HG03565 (cell line): ENCODE measurements at regions not wholly inside any gene's neighbourhood (a gene's known extent, or its start where the extent isn't known, plus 50 kb on each side); places are given as distances from the start of the nearest gene placed in this dataset.

Experiments
- ATAC-seq: cut with Tn5 transposase; IDR thresholded peaks from one replicate; pipeline ENCODE4 v1.9.1; 2021; ENCODE audit warnings: mild to moderate bottlenecking, moderate library complexity; ENCODE audit not compliant: unreplicated experiment

DNA sequence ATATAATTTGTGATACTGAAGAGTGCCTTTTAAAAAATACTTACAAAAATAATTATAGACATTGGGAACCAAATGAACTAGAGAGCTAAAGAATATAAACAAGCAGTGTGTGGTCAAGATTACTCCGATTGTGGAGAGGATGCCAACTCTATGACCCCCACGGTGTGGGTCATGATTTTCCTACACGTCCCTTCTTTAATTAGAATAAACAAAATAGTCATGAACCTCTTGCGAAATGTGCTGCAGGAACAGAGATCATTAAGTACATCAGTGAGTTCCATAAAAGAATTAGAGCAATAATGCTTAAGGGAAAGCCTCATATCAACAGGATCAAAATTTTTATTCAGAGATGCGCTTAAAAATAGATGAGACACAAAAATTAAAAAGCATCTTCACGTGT is 476.6 kb upstream of the ROBO1 start:
- ATAC-seq = no peak

DNA sequence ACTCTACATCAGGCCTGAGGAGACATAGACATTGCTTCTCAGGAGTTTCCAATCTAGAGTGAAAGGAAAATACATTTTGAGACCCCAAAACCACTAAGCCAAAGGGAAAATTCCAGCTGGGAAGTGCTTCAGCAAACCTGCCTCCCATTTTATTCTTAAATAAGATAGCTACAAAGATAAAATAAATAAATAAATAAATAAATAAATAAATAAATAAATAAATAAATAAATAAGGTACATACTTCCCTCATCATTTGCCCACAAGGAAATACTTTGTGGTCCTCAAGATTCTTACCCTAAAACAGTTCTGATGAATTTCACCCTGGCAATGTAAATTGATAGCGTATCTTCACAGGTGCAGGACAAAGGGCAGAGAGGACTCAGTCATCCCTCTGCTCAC is 474.0 kb upstream of the ROBO1 start:
- no peak for ATAC-seq

DNA sequence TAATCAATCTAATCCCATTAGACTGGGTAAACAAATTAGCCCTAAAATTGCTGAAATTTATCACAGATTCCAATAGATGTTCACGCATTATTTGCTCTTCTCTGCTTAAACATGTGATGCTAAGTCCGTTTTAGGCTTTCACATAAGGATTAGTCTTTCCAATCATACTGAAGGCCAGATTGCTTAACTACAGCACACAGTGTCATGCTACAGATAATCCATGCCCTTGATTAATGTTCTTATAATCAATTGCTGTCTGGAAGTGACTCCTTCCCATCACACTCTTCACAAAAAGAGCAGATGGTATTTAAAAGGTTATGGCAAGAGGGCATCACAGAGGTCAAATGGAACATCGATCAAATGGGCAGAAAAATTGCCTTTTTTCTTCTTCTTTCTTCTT is 471.5 kb upstream of the ROBO1 start:
- ATAC-seq = no peak

DNA sequence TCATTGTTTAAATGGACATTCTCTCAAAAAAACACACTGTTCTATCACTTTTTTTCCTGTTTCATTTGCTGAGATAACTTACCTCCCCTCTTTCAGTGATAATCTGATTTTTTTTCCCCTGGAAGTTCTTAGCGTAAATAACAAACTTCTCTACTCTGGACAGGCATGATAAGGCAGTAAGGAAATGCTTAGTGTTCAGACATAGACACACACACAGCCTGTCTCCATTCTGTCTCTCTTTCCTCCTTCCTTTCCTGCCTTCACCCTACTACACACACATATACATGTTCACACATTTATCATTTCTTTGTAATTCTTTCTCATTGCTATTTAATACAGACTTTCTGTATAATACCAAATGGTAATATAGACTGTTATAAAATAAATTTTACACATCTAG is 470.8 kb upstream of the ROBO1 start:
- ATAC-seq = no peak

DNA sequence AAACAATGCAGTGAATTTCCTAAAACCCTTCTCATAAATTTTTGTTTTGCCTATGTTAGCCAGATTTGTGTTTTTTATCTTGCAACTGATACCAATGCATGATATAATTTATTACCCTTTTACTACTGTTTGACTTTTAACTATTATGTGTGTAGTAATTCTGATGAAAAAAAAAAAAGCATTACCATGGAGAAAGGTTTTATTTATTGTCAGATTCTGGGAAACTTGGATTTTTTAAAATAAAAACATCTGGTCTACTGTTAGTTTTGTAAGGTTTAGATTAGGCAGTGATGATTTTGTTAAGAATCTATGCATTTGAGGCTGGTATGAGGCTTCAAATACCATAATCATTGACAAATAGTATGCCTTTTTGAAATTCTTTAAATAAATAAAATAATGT is 470.4 kb upstream of the ROBO1 start:
- no peak for ATAC-seq

DNA sequence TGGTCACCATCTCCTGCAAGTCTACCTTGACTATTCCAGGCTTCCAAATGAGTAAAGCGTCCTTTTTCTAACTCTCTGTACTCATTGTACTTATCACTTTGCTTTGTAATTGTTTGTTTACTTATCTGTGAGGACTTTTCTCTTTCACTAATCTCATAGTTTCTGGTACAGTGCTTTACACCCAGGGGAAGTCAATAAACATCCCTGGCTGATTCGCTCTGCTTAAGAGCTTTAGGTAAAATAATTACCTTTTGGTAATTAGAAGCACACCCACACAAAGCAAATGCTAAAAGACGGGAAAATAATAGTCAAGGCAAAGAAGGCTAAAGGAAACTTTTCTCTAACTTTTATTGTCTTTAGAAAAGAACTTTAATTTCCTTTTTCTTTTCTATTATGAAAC is 466.9 kb upstream of the ROBO1 start:
- no peak for ATAC-seq

DNA sequence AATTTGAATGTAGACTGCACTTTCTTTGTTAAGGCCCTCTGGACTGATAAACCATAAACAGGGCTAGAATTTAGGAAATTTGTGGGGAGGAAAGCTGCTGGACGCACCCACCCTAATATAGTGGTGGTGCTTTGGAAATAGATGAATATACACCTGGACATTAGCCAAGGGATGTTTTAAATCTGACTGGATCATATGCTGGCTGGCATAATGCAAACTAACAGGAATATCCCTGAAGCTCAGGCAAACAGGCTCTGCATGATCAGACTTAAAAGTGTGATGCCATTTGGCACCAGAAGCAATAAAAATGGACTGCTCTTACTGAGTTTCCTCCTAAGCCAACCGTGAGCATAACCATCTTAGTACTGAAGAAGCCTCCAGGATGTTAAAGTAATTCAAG is 465.8 kb upstream of the ROBO1 start:
- no peak for ATAC-seq

DNA sequence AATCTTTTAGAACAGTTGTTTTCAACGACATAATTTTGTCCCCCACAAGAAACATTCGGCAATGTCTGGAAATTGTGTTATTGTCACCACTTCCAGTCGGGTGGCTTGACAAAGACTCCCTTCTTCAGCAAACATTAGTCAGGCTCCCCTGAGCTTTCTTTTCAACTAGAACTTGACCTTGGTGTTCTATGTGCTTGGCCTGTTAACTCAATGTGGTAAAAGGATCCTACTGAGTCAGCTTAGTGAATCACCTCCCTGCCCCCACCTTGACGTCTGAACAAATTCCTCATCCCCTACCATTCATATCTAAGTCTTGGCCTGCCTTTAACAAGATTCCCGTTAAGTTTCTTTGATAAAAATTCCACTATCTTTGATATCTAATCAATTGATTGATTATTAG is 465.0 kb upstream of the ROBO1 start:
- ATAC-seq = no peak

DNA sequence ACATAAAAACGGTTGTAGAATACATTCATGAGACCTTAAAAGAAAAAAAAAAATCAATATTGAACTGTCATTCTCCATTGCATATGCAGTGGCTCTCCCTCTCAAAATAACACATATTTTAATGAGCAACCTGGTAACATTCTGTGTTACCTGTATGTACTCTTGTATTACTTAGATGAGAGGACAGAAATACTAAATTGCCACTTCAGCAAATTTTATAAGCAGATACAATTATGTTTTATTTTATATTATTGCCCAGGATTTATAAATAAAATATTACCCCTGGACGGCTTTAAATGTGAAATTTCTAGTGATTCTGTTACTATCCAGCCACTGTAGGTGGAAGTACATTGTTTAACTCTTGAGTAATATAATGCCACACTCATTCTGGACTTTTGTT is 463.2 kb upstream of the ROBO1 start:
- ATAC-seq = no peak

DNA sequence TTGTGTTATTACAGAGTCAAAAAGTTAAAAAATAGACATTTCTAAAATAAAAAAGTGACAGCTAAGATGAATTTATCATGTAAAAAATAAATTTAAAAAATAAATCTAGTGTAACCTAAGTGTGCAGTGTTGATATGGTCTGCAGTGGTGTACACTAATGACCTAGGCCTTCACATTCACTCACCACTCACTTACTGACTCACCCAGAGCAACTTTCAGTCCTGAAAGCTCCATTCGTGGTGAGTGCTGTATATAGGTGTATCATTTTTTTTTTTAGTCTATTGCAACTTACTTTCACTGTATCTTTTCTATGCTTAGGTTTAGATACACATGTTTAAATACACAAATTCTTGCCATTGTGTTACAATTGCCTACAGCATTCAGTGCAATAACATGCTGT is 459.4 kb upstream of the ROBO1 start:
- no peak for ATAC-seq

DNA sequence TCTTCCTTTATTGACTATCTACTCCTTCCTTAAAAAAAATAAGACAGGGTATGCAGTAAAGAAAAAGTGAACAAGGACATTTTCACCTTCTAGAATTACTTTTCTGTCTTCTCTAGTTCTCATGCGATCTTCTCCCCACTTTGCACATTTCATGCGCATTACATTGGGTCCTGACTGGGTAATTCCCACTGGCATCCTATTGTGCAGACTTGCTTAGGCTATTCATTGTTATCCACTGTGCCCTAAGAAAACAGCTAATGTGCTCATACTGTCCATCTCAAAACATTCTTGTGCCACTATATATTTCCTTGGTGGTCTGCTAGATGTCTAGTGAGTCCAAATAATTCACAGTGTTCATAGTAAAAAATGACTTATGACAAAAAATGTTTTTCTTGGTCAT is 447.4 kb upstream of the ROBO1 start:
- no peak for ATAC-seq

DNA sequence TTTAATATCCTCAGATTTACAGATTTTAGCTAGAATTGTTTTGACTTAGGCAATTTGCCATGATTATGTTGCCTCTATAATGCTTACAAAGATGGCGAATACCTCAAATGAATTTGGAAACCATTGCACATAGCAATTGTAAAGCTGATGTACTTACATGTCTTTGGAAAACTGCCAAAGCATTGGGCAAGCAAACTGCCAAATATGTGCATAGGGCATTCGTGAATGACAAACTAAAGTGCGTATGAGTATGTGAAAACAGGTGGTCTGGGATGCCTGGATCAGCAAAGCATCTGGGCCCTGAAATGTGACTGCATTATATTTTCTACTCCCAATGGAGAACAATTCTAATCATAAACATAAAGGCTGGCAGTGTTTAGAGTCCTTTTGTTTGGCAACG is 445.3 kb upstream of the ROBO1 start:
- no peak for ATAC-seq

DNA sequence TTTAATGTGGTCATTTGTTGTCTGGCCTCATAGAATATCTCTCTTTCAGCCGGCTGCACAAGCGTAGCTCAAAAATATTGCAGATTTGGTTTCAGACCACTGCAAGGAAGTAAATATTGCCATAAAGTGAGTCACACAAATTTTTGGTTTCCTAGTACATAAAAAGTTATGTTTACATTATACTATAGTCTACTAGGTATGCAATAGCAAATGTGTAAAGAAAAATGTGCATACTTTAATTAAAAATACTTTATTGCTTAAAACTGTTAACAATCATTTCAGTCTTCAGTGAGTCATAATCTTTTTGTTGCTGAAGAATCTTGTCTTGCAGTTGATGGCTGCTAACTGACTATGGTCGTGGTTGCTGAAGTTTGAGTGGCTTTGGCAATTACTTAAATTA is 425.1 kb upstream of the ROBO1 start:
- ATAC-seq = no peak

DNA sequence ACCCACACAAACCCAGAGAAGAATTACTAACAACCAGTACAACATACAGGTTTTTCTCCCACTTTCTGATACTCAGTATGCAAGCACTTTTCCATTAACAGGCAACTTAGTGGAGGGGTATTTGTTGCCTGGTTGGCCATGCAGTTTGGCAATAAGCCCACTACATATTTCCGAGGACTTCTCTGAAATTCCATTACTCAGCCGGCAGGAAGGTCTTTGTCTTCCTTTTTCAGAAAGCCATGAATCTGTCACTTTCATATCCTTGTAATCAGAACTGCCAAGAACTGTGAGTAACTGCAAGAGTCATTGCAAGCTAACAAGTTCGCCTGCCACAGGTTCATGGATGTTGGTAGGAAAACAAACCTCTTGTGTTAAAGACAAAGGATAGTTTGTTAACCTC is 422.3 kb upstream of the ROBO1 start:
- no peak for ATAC-seq

DNA sequence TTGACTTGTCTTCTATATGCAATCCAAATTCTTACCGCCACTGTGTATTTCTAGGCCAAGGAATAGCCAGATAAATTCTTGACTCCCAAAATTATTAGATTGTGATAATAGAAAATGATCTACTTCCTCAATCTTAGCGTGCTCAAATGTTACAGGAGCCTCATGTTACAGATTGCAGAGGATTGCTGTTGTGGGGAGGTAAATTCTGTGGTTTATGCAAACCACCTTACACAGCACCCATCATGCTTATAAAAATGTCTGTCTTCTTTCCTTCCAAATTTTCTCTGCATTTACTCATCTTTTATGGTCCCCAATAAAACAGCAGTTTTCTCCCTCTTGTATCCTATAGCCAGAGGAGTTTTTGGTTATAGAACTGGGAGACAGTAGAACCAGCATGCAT is 420.2 kb upstream of the ROBO1 start:
- ATAC-seq = no peak

DNA sequence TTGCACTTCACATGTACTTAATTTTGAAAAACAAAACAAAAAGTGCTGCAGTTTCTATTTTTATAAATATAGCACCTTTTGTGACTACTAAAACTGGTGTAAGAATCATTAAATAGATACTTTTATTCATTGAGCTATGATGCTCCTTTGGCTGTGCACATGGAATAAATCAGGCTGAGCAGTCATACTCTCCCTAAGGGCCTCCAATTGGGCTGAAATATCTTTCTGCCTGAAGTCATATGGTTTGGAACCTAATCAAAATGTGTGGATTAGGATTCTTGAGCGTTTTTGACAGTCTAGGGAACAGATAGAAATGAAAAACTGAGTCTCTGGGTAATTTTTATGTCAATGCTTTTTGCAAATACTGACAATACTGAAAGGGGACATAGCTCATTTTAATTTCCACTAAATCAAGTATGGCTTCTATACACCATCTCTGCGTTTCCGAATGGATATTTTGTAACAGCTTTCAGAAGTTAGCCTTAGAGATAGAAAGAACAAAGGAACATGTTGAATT is 392.2 kb upstream of the ROBO1 start:
- no peak for ATAC-seq

DNA sequence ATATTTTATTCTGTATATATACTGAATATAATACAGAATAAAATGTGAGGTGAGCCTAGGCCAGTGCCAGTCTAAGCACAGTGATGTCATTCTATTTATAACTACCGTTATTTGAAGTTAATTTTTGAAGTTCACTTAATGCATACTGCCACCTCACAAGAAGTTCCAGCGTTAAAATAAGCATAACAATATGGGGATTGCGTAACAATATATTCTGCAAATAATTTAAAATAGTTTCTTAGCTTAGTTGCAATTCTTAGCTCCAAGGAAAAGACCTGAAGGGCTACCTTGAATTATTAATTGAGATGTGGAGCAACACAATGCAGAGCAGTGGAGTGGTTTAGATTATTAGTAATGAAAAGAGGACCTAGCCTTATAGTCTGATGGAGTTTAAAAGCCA is 390.5 kb upstream of the ROBO1 start:
- ATAC-seq = no peak

DNA sequence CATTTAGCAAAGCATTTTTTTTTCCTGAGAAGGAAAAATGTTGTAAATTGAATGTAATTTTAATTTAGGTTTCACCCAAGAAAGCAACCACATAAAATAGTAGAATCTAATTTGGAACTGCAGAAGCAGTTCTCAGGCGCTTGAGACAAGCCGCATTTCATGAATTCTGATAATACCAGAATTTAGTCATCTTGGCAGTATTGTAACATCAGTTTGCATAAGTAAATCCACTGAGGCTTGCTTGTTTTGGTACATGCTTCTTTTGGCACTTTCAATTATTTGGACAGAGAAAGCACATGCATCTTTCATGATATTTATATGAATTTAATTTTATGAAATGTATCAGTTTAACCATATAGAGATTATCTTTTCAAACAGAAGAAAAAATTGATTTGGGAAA is 389.7 kb upstream of the ROBO1 start:
- no peak for ATAC-seq

DNA sequence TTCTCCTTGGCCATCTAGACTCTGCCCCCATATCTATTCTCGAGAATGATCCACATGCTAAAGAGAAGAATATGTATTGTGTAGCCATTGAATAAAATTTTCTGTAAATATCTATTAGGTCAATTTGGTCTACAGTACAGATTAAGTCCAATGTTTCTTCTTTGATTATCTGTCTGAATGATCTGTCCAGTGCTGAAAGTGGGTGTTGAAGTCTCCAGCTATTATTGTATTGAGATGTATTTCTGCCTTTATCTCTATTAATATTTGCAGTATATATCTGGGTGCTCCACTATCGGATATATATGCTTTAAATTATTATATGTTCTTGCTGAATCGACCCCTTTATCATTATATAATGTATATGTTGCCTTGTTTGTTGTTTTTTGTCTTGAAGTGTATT is 384.9 kb upstream of the ROBO1 start:
- no peak for ATAC-seq

DNA sequence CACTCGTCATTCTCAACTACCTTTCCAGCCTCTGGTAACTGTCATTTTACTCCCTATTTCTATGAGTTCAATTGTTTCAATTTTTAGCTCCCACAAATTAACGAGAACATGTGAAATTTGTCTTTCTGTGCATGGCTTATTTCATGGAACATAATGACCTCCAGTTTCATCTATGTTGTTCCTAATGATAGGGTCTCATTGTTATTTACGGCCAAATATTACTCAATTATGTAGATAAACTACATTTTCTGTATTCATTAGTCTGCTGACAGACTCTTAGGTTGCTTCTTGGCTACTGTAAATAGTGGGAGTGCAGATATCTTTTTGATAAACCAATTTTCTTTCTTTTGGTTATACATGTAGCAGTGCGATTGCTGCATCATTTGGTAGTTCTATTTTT is 374.9 kb upstream of the ROBO1 start:
- ATAC-seq = no peak

DNA sequence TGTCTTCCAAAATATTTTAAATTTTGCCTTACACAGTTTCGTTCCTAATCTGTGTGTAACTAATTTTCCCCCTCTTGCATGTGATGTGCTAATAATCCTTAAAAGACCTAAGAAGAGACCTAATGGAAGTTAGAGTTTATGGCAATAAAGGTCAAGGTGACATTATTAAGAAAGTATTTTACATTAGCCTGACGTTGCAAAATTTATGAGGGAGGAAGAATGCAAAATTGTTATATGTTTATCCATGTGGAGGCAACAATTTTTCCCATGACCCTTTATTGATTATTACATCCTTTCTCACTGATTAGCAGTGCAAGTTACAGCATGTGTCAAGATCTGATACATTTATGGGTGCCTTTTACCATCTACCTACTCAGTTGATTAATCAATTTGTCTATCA is 373.8 kb upstream of the ROBO1 start:
- ATAC-seq = no peak

DNA sequence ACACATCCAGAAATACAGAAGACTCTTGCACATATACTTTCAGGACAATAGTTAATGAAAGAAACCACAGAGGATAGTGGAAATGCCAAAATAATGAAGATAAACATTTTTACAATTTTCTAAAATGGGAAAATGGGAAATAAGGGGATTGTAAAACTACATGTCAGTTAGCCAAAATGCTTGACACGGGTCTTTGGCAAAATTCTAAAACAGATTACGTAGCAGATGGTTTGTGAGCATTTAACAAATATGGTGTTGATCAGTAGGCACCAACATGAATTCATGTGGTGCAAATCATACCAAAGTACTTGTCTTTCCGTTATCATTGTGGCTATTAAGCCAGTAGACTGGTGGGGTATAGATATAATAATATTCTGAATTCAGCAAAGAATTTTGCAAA is 348.5 kb upstream of the ROBO1 start:
- ATAC-seq = no peak

DNA sequence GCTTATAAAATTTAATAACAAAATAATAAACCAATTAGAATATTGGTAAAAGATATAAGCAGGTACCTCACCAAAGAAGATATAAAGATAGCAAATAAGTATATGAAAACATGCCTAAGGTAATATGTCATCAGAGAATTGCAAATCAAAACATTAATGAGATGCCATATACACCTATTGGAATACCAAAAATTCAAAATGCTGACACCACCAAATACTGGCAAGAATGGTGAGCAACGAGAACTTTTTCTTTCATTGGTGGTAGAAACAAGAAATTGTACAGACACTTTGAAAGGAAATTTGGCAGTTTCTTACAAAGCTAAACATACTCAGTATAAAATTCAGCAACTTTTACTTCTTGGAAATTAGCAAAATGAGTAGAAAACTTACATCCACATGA is 346.9 kb upstream of the ROBO1 start:
- no peak for ATAC-seq

DNA sequence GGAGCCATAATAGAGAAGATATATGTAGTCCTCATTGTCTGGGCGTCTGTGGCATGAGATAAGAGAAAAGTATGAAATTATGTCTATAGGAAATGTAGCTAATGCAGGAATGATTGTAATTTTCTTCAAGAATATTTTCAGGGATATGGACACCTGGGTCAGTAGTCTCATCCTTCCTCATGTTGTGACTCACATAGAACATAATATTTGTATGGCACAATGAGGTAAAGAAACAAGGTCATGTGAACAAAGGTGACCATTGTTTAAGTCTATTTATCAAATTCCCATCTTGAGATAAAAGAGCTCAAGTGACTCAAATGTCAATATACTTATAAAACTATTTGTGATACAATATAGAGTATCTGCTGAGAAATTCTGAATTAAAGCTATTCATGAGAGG is 345.5 kb upstream of the ROBO1 start:
- ATAC-seq = no peak
